Naive thymus-derived CD4-positive, alpha-beta T cell (primary cell): ENCODE measurements at regions not wholly inside any gene's neighbourhood (a gene's known extent, or its start where the extent isn't known, plus 50 kb on each side); places are given as distances from the start of the nearest gene placed in this dataset.

Experiments used
- ATAC-seq: fragments of 150-1000 bp; cut with Tn5 transposase; 2 replicates; pipeline ENCODE4 v1.10.0; 2021; ENCODE audit warnings: mild to moderate bottlenecking, moderate library complexity
- CTCF ChIA-PET: fragments of 350-600 bp; sonication (Branson Sonifier 250); formaldehyde crosslinking; loops from one replicate; lab custom pipeline; 2021; ENCODE audit warnings: antibody characterized with exemption; lab: Charles Lee
- POLR2A ChIA-PET: fragments of 350-600 bp; sonication (Branson Sonifier 250); formaldehyde crosslinking; loops from one replicate; lab custom pipeline; 2021; ENCODE audit warnings: antibody characterized with exemption, inconsistent platforms; lab: Charles Lee
- DNase-seq, 9 donors: peaks; one replicate each; pipeline versions ENCODE4 v3.0.0 to v3.0.0-alpha.2; 2020 to 2022; ENCODE audit warnings: mixed read lengths in 1 of 9
- H3K27ac ChIP-seq: one replicate; pipeline ENCODE4 v1.7.0; 2013; ENCODE audit warnings: mild to moderate bottlenecking, low read depth, low read length, moderate library complexity
- H3K27me3 ChIP-seq, 2 donors: one replicate each; pipeline ENCODE4 v1.7.0; 2013; ENCODE audit warnings: low read length in 2 of 2, mild to moderate bottlenecking in 2 of 2, moderate library complexity in 2 of 2; ENCODE audit not compliant: control insufficient read depth in 2 of 2, insufficient read depth in 2 of 2
- H3K36me3 ChIP-seq, 3 experiments: 1 replicate in 2 of 3; 2 replicates in 1 of 3; pipeline ENCODE4 v1.7.0; 2013; ENCODE audit warnings: low read length in 3 of 3, mild to moderate bottlenecking in 3 of 3, moderate library complexity in 1 of 3; ENCODE audit not compliant: insufficient read depth in 3 of 3, control insufficient read depth in 2 of 3
- H3K4me1 ChIP-seq, 2 donors: one replicate each; pipeline ENCODE4 v1.7.0; 2013; ENCODE audit warnings: low read length in 2 of 2, mild to moderate bottlenecking in 2 of 2, moderate library complexity in 1 of 2; ENCODE audit not compliant: control insufficient read depth in 2 of 2, insufficient read depth in 2 of 2
- H3K4me3 ChIP-seq: 2 replicates; pipeline ENCODE4 v1.7.0; 2013; ENCODE audit warnings: mild to moderate bottlenecking, low read length
- H3K9me3 ChIP-seq, 3 experiments: 1 replicate in 2 of 3; 2 replicates in 1 of 3; pipeline ENCODE4 v1.7.0; 2013; ENCODE audit warnings: low read length in 3 of 3; ENCODE audit not compliant: control insufficient read depth in 2 of 3
- H3K27ac Mint-ChIP-seq, 9 donors: one replicate each; pipeline ENCODE4 v1.8.0; 2020 to 2022; ENCODE audit warnings: mixed read lengths in 9 of 9, mild to moderate bottlenecking in 8 of 9, moderate library complexity in 5 of 9, inconsistent platforms in 2 of 9
- H3K27me3 Mint-ChIP-seq, 5 donors: one replicate each; pipeline ENCODE4 v1.8.0; 2021 to 2022; ENCODE audit warnings: mixed read lengths in 5 of 5, mild to moderate bottlenecking in 1 of 5
- H3K36me3 Mint-ChIP-seq, 5 donors: one replicate each; pipeline ENCODE4 v1.8.0; 2020 to 2022; ENCODE audit warnings: mixed read lengths in 5 of 5, mild to moderate bottlenecking in 3 of 5, inconsistent platforms in 1 of 5
- H3K4me1 Mint-ChIP-seq, 7 donors: one replicate each; pipeline ENCODE4 v1.8.0; 2020 to 2022; ENCODE audit warnings: mixed read lengths in 7 of 7, mild to moderate bottlenecking in 3 of 7, inconsistent platforms in 1 of 7
- H3K4me3 Mint-ChIP-seq, 10 donors: one replicate each; pipeline ENCODE4 v1.8.0; 2020 to 2022; ENCODE audit warnings: mild to moderate bottlenecking in 10 of 10, mixed read lengths in 10 of 10, moderate library complexity in 6 of 10, inconsistent platforms in 2 of 10
- H3K9me3 Mint-ChIP-seq, 11 donors: one replicate each; pipeline ENCODE4 v1.8.0; 2020 to 2022; ENCODE audit warnings: mixed read lengths in 11 of 11, mild to moderate bottlenecking in 4 of 11, inconsistent platforms in 1 of 11, moderate library complexity in 1 of 11
- intact Hi-C, 2 donors: fragments of 100-400 bp; cut with micrococcal nuclease; formaldehyde crosslinking; loops; one replicate each; pipeline ENCODE4 v1.15.1; 2023

GRCh38 chr3:55343486-55344357, 143.4 kb downstream of the WNT5A start:
- no peaks in the 10 kb centered on the region for H3K4me1 ChIP-seq
- no peak overlapping the region for H3K4me3 Mint-ChIP-seq
- H3K4me3 ChIP-seq = no peak overlapping the region
- DNase-seq (no peak), ATAC-seq (no peak)
- no peaks in the 10 kb centered on the region for H3K4me1 Mint-ChIP-seq
- ChIA-PET POLR2A (no interaction called here), CTCF (no interaction called here)
- intact Hi-C loops = no loop called here
- H3K36me3 ChIP-seq = no peaks in the 10 kb centered on the region
- no peak overlapping the region for H3K27ac ChIP-seq
- H3K27me3 Mint-ChIP-seq = peaks cover 0 to 10% (median 5%) of the 10 kb centered on the region in 5 donors
- H3K27ac Mint-ChIP-seq = no peak overlapping the region
- H3K9me3 ChIP-seq = no peaks in the 10 kb centered on the region
- H3K9me3 Mint-ChIP-seq = peaks cover 0 to 10% (median 2%) of the 10 kb centered on the region in 11 donors
- no peaks in the 10 kb centered on the region for H3K27me3 ChIP-seq
- no peaks in the 10 kb centered on the region for H3K36me3 Mint-ChIP-seq

DNA sequence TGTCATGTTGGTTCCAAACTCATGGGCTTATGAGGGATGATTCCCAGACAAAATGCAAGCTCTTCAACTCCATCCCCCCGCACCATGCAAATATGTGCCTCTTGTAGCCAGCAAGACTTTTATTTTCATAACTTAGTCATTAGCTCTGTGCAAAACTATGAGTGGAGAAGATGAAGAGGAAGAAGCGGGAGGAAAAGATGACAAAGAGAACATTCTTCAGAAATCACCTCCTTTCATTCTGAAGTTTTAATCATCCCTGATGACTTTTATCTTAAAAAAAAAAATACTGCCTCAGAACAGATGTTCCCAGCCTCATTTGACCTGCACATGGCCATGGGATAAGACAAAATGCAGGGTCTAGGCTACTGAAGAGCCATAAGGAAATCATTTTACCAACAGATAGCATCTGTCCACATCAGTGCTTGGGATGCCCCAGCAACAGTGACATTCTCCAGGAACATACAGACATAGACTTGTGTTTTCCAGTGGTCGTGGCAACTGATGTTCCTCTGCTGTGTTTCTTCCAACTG, 145.5 kb downstream of the WNT5A start:
- Histone ChIP-seq H3K27me3 (no peaks in the 10 kb centered on the region), H3K27ac (no peak overlapping the region), H3K9me3 (no peaks in the 10 kb centered on the region), H3K4me3 (no peak overlapping the region), H3K36me3 (no peaks in the 10 kb centered on the region), H3K4me1 (no peaks in the 10 kb centered on the region)
- DNase-seq (no peak), ATAC-seq (no peak)
- H3K4me3 Mint-ChIP-seq = no peak overlapping the region
- CTCF ChIA-PET = no interaction called here
- H3K9me3 Mint-ChIP-seq = peaks cover 0 to 14% (median 2%) of the 10 kb centered on the region in 11 donors
- no peak overlapping the region for H3K27ac Mint-ChIP-seq
- no peaks in the 10 kb centered on the region for H3K4me1 Mint-ChIP-seq
- intact Hi-C loops = no loop called here
- POLR2A ChIA-PET = no interaction called here
- H3K27me3 Mint-ChIP-seq = peaks cover 0 to 10% (median 5%) of the 10 kb centered on the region in 5 donors
- no peaks in the 10 kb centered on the region for H3K36me3 Mint-ChIP-seq

GRCh38 chr3:55339819-55340218, 147.3 kb downstream of the WNT5A start:
- H3K4me1 ChIP-seq = no peaks in the 10 kb centered on the region

GRCh38 chr3:55339390-55339789, 147.7 kb downstream of the WNT5A start:
- no peak overlapping the region for H3K4me3 Mint-ChIP-seq

More at GRCh38 chr3:55339819-55340218, 147.3 kb downstream of the WNT5A start:
- Histone ChIP-seq H3K4me3 (no peak overlapping the region), H3K9me3 (no peaks in the 10 kb centered on the region), H3K36me3 (no peaks in the 10 kb centered on the region), H3K27me3 (no peaks in the 10 kb centered on the region), H3K27ac (no peak overlapping the region)
- DNase-seq (no peak), ATAC-seq (no peak)
- Mint-ChIP-seq H3K27ac (no peak overlapping the region), H3K9me3 (peaks cover 0 to 16% (median 2%) of the 10 kb centered on the region in 11 donors), H3K4me3 (no peak overlapping the region), H3K27me3 (peaks cover 0 to 5% (median 4%) of the 10 kb centered on the region in 5 donors), H3K4me1 (no peaks in the 10 kb centered on the region), H3K36me3 (no peaks in the 10 kb centered on the region)
- ChIA-PET POLR2A (no interaction called here), CTCF (no interaction called here)
- intact Hi-C loops = no loop called here

DNA sequence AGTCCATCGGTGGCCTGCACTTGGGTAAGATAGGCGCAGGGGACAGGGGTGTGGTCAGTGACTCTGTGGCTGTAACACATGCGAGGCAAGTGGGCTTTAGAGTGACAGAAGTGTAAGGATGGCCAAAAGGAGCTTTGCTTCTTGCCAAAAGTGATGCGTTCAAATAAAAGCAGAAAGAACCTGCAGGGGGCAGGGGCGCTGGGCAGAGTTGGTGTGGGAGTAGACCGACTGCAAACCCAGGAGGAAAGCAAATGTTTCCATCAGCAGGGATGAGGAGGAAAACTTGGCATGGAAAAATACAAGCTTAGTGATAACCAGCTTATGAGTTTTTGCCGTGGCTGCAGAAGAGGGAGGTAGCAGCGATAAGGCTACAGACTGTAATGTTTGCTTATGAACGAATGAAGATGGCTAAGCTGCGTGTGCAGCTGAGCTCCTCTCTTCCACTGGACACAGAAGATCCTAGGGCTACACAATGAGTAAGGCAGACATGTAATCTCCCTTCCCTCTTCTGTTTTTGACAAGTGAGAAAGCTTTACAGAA, 149.4 kb downstream of the WNT5A start:
- ATAC-seq (no peak), DNase-seq (no peak)
- no peak overlapping the region for H3K4me3 Mint-ChIP-seq
- Histone ChIP-seq H3K4me3 (no peak overlapping the region), H3K27me3 (no peaks in the 10 kb centered on the region), H3K27ac (no peak overlapping the region), H3K36me3 (no peaks in the 10 kb centered on the region), H3K4me1 (no peaks in the 10 kb centered on the region), H3K9me3 (no peaks in the 10 kb centered on the region)
- H3K9me3 Mint-ChIP-seq = peaks cover 0 to 15% (median 3%) of the 10 kb centered on the region in 11 donors
- H3K4me1 Mint-ChIP-seq = no peaks in the 10 kb centered on the region
- intact Hi-C loops = no loop called here
- no peak overlapping the region for H3K27ac Mint-ChIP-seq
- ChIA-PET POLR2A (interaction anchor here (0.6 kb wide), 1 partner anchor 134 kb away, joined by 3 read pairs; no protein-coding TSS in a partner anchor), CTCF (no interaction called here)
- no peaks in the 10 kb centered on the region for H3K36me3 Mint-ChIP-seq
- peaks cover 0 to 6% (median 0%) of the 10 kb centered on the region in 5 donors for H3K27me3 Mint-ChIP-seq

More at GRCh38 chr3:55339390-55339789, 147.7 kb downstream of the WNT5A start:
- ATAC-seq = no peak
- Mint-ChIP-seq H3K27ac (no peak overlapping the region), H3K4me1 (no peaks in the 10 kb centered on the region), H3K36me3 (no peaks in the 10 kb centered on the region), H3K27me3 (peaks cover 0 to 5% (median 2%) of the 10 kb centered on the region in 5 donors), H3K9me3 (peaks cover 0 to 17% (median 1%) of the 10 kb centered on the region in 11 donors)
- ChIA-PET POLR2A (no interaction called here), CTCF (no interaction called here)
- Histone ChIP-seq H3K36me3 (no peaks in the 10 kb centered on the region), H3K4me3 (no peak overlapping the region), H3K9me3 (no peaks in the 10 kb centered on the region), H3K27ac (no peak overlapping the region), H3K4me1 (no peaks in the 10 kb centered on the region), H3K27me3 (no peaks in the 10 kb centered on the region)
- DNase-seq = no peak
- intact Hi-C loops = no loop called here

DNA sequence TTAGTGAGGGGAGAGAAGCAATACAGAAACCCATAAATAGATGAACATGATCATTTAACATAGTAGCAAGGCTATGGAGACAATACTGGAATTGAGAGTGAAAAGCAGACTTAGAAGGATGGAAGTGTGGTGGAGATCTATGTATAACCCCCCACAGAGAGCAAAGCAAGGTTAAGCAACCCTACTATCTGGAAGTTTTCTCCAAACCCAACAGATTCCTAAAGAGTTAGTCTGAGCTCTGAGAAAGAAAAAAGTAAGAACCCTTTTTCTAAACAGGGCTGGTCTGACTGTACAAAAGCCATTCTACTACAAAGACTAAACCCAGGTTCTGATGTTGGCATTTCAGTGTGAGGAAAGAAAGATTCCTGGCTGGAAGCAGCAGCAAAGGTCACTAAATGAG, 153.2 kb downstream of the WNT5A start:
- intact Hi-C loops = no loop called here
- Mint-ChIP-seq H3K9me3 (peaks cover 0 to 20% (median 3%) of the 10 kb centered on the region in 11 donors), H3K27me3 (peaks cover 0 to 6% (median 0%) of the 10 kb centered on the region in 5 donors), H3K27ac (no peak overlapping the region), H3K4me3 (no peak overlapping the region), H3K4me1 (no peaks in the 10 kb centered on the region), H3K36me3 (no peaks in the 10 kb centered on the region)
- Histone ChIP-seq H3K27ac (no peak overlapping the region), H3K9me3 (no peaks in the 10 kb centered on the region), H3K4me3 (no peak overlapping the region), H3K36me3 (no peaks in the 10 kb centered on the region), H3K27me3 (no peaks in the 10 kb centered on the region), H3K4me1 (no peaks in the 10 kb centered on the region)
- ChIA-PET POLR2A (no interaction called here), CTCF (no interaction called here)
- ATAC-seq (no peak), DNase-seq (no peak)
